ENCODE measurements at regions not wholly inside any gene's neighbourhood (a gene's known extent, or its start where the extent isn't known, plus 50 kb on each side); places are given as distances from the start of the nearest gene placed in this dataset.

DNA sequence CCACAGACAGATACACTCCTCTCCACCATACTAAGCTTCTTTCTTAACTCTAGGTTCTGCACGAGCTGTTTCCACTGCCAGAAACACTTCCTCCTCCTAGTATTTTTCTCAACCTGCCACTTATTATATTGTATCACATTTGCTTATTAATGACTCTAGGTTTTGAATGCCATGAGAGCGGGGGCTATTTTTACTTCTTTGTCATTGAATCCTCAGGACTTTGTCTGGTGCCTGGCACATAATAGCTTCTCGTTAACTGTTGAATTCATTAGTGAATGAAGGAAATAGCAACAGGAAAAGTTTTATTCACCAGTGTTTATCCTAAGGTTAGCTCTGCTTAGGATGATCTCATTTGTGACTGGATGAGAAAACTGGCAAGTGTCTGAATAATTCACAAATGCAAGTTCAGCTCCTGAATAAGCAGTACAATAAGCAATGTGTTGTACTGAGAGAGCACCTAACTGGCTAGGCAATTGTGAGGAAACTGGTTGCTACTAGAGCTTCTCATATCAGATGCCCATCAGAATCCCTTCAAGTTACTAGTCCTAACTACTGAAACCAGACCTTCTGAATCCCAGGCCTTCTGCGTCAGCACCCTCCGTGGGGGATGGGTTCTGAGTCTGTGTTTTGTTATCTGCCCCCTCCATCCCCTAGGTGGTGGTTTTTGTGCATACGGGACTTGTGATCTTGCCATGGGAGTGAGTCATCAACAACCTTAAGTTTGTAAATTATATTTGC is 92.7 kb downstream of the LSMEM1 start (continued):
- TF ChIP-seq, protein P1, sequence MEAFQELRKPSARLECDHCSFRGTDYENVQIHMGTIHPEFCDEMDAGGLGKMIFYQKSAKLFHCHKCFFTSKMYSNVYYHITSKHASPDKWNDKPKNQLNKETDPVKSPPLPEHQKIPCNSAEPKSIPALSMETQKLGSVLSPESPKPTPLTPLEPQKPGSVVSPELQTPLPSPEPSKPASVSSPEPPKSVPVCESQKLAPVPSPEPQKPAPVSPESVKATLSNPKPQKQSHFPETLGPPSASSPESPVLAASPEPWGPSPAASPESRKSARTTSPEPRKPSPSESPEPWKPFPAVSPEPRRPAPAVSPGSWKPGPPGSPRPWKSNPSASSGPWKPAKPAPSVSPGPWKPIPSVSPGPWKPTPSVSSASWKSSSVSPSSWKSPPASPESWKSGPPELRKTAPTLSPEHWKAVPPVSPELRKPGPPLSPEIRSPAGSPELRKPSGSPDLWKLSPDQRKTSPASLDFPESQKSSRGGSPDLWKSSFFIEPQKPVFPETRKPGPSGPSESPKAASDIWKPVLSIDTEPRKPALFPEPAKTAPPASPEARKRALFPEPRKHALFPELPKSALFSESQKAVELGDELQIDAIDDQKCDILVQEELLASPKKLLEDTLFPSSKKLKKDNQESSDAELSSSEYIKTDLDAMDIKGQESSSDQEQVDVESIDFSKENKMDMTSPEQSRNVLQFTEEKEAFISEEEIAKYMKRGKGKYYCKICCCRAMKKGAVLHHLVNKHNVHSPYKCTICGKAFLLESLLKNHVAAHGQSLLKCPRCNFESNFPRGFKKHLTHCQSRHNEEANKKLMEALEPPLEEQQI (IDR thresholded peaks at IDR 0.05) = peak; percentile 87
- TF ChIP-seq ZNF124 (CRISPR knock-in tag; IDR thresholded peaks at IDR 0.05) (no peak), NFE2L1 (tag; IDR thresholded peaks at IDR 0.05; ENCODE audit: borderline replicate concordance, low read depth) (no peak), HDAC1 (IDR thresholded peaks at IDR 0.05) (peak in 1 of 2 experiments; percentile 87; a peak in 2 of 4 replicates), SNIP1 (IDR thresholded peaks at IDR 0.05; ENCODE audit: low read depth) (no peak), ZNF175 (CRISPR knock-in tag; IDR thresholded peaks at IDR 0.05; ENCODE audit: low read depth) (peak; percentile 81; the same call in 1 of the 2 replicates), ZNF551 (CRISPR knock-in tag; IDR thresholded peaks at IDR 0.05) (no peak), XRCC3 (IDR thresholded peaks at IDR 0.05) (no peak), SMC3 (conservative IDR thresholded peaks at IDR 0.05; ENCODE audit: insufficient read depth, low read depth, low read length) (no peak), ZNF316 (IDR thresholded peaks at IDR 0.05) (peak; percentile 67), TFE3 (CRISPR knock-in tag; IDR thresholded peaks at IDR 0.05) (no peak), ZNF766 (CRISPR knock-in tag; conservative IDR thresholded peaks at IDR 0.05) (peak; percentile 85), ZNF3 (CRISPR knock-in tag; IDR thresholded peaks at IDR 0.05) (no peak), CC2D1A (IDR thresholded peaks at IDR 0.05) (peak; percentile 80), KAT2B (IDR thresholded peaks at IDR 0.05; ENCODE audit: low read depth, low read length) (no peak), ZNF41 (CRISPR knock-in tag; conservative IDR thresholded peaks at IDR 0.05) (0 out of 2 replicates have a peak, but pooled peaks have one; percentile 52)
- TF ChIP-seq, protein P2, sequence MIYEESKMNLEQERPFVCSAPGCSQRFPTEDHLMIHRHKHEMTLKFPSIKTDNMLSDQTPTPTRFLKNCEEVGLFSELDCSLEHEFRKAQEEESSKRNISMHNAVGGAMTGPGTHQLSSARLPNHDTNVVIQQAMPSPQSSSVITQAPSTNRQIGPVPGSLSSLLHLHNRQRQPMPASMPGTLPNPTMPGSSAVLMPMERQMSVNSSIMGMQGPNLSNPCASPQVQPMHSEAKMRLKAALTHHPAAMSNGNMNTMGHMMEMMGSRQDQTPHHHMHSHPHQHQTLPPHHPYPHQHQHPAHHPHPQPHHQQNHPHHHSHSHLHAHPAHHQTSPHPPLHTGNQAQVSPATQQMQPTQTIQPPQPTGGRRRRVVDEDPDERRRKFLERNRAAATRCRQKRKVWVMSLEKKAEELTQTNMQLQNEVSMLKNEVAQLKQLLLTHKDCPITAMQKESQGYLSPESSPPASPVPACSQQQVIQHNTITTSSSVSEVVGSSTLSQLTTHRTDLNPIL (CRISPR knock-in tag; IDR thresholded peaks at IDR 0.05) = no peak
- TF ChIP-seq, protein P3, sequence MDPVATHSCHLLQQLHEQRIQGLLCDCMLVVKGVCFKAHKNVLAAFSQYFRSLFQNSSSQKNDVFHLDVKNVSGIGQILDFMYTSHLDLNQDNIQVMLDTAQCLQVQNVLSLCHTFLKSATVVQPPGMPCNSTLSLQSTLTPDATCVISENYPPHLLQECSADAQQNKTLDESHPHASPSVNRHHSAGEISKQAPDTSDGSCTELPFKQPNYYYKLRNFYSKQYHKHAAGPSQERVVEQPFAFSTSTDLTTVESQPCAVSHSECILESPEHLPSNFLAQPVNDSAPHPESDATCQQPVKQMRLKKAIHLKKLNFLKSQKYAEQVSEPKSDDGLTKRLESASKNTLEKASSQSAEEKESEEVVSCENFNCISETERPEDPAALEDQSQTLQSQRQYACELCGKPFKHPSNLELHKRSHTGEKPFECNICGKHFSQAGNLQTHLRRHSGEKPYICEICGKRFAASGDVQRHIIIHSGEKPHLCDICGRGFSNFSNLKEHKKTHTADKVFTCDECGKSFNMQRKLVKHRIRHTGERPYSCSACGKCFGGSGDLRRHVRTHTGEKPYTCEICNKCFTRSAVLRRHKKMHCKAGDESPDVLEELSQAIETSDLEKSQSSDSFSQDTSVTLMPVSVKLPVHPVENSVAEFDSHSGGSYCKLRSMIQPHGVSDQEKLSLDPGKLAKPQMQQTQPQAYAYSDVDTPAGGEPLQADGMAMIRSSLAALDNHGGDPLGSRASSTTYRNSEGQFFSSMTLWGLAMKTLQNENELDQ (CRISPR knock-in tag; IDR thresholded peaks at IDR 0.05; ENCODE audit: borderline replicate concordance) = no peak
- TF ChIP-seq, protein P4, sequence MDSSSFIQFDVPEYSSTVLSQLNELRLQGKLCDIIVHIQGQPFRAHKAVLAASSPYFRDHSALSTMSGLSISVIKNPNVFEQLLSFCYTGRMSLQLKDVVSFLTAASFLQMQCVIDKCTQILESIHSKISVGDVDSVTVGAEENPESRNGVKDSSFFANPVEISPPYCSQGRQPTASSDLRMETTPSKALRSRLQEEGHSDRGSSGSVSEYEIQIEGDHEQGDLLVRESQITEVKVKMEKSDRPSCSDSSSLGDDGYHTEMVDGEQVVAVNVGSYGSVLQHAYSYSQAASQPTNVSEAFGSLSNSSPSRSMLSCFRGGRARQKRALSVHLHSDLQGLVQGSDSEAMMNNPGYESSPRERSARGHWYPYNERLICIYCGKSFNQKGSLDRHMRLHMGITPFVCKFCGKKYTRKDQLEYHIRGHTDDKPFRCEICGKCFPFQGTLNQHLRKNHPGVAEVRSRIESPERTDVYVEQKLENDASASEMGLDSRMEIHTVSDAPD (CRISPR knock-in tag; IDR thresholded peaks at IDR 0.05) = no peak
